H1 (cell line): ENCODE measurements at regions not wholly inside any gene's neighbourhood (a gene's known extent, or its start where the extent isn't known, plus 50 kb on each side); places are given as distances from the start of the nearest gene placed in this dataset.

Experiments used
- CTCF ChIA-PET: fragments of 300-600 bp; sonication (Branson Sonifier 250); formaldehyde crosslinking; loops from one replicate; lab custom pipeline; 2021; ENCODE audit not compliant: partially characterized antibody; lab: Charles Lee
- POLR2A ChIA-PET: fragments of 300-600 bp; sonication (Branson Sonifier 250); formaldehyde crosslinking; loops from one replicate; lab custom pipeline; 2021; ENCODE audit warnings: inconsistent platforms; ENCODE audit not compliant: partially characterized antibody; lab: Charles Lee
- DNase-seq, 2 experiments: peaks; one replicate each; pipeline versions ENCODE4 v3.0.0 to v3.0.0-alpha.2; 2010 to 2022; ENCODE audit warnings: low spot score in 2 of 2, low read depth in 1 of 2, mixed read lengths in 1 of 2
- FAIRE-seq: peaks from 2 replicates; lab custom pipeline; 2011; peaks lifted over from hg19 to GRCh38; lab: Jason Lieb, UNC
- H2AFZ ChIP-seq: 2 replicates; pipeline ENCODE4 v1.8.1; 2012; ENCODE audit warnings: low read length, inconsistent platforms
- H2AK5ac ChIP-seq: 2 replicates; pipeline ENCODE4 v1.6.1; 2013; ENCODE audit warnings: low read depth, low read length
- H2BK120ac ChIP-seq: replicated peaks from 2 replicates; pipeline ENCODE3; 2013; ENCODE audit warnings: low read depth, low read length, inconsistent platforms
- H2BK12ac ChIP-seq: 2 replicates; pipeline ENCODE4 v1.6.1; 2013; ENCODE audit warnings: low read depth, low read length
- H2BK15ac ChIP-seq: 2 replicates; pipeline ENCODE4 v1.6.1; 2013; ENCODE audit warnings: low read length
- H2BK20ac ChIP-seq: 2 replicates; pipeline ENCODE4 v1.6.1; 2013; ENCODE audit warnings: low read length
- H2BK5ac ChIP-seq: 2 replicates; pipeline ENCODE4 v1.6.1; 2013; ENCODE audit warnings: low read depth, low read length
- H3K14ac ChIP-seq: 2 replicates; pipeline ENCODE4 v1.6.1; 2013; ENCODE audit warnings: inconsistent platforms; ENCODE audit not compliant: insufficient read length
- H3K18ac ChIP-seq: 2 replicates; pipeline ENCODE4 v1.6.1; 2013; ENCODE audit warnings: low read length; ENCODE audit errors: extremely low read depth
- H3K23ac ChIP-seq: 2 replicates; pipeline ENCODE4 v1.6.1; 2013; ENCODE audit warnings: inconsistent platforms; ENCODE audit not compliant: insufficient read length
- H3K23me2 ChIP-seq: 2 replicates; pipeline ENCODE4 v1.6.1; 2013; ENCODE audit warnings: low read depth, low read length
- H3K27ac ChIP-seq: 2 replicates; pipeline ENCODE4 v1.6.1; 2011; ENCODE audit warnings: low read depth, low read length, inconsistent platforms
- H3K27me3 ChIP-seq, 4 experiments: replicated peaks in 1 of 4; 1 replicate in 1 of 4; 2 replicates in 3 of 4; pipeline versions ENCODE4 v1.6.1 to v1.8.1; 2011 to 2013; ENCODE audit warnings: low read length in 3 of 4, mild to moderate bottlenecking in 3 of 4, inconsistent platforms in 2 of 4, mixed read lengths in 2 of 4, moderate library complexity in 1 of 4; ENCODE audit not compliant: control insufficient read depth in 3 of 4, insufficient read depth in 3 of 4; ENCODE audit errors: extremely low read depth in 1 of 4
- H3K36me3 ChIP-seq, 4 experiments: 2 replicates each; pipeline versions ENCODE4 v1.6.1 to v1.8.1; 2011 to 2013; ENCODE audit warnings: mild to moderate bottlenecking in 4 of 4, low read length in 3 of 4, moderate library complexity in 2 of 4, control low read depth in 1 of 4, inconsistent platforms in 1 of 4; ENCODE audit not compliant: insufficient read depth in 4 of 4, control insufficient read depth in 2 of 4
- H3K4ac ChIP-seq: replicated peaks from 2 replicates; pipeline ENCODE3; 2013; ENCODE audit warnings: low read length, low read depth, mixed read lengths, inconsistent platforms; ENCODE audit not compliant: insufficient read length
- H3K4me1 ChIP-seq, 4 experiments: replicated peaks in 1 of 4; 1 replicate in 1 of 4; 2 replicates in 3 of 4; pipeline versions ENCODE4 v1.6.1 to v1.8.1; 2011 to 2013; ENCODE audit warnings: low read length in 3 of 4, inconsistent platforms in 2 of 4, mixed read lengths in 1 of 4; ENCODE audit not compliant: insufficient read depth in 4 of 4, control insufficient read depth in 3 of 4
- H3K4me2 ChIP-seq, 2 experiments: 2 replicates each; pipeline versions ENCODE4 v1.6.1 to v1.8.1; 2011 to 2013; ENCODE audit warnings: low read depth in 2 of 2, low read length in 2 of 2, control low read depth in 1 of 2, inconsistent platforms in 1 of 2, mild to moderate bottlenecking in 1 of 2; ENCODE audit not compliant: insufficient read depth in 1 of 2
- H3K4me3 ChIP-seq, 4 experiments: fragments of 200-600, 300-600 bp in 1 of 4; sonication (generic), shearing (Covaris generic), sonication (Bioruptor Twin) in 1 of 4; 2 replicates each; pipeline versions ENCODE4 v1.5.1 to v1.8.1; 2011 to 2016; ENCODE audit warnings: low read length in 4 of 4, low read depth in 3 of 4, control low read depth in 2 of 4, inconsistent platforms in 2 of 4, mild to moderate bottlenecking in 2 of 4, mixed read lengths in 1 of 4, moderate library complexity in 1 of 4; ENCODE audit not compliant: insufficient read depth in 2 of 4; ENCODE audit errors: extremely low read depth in 1 of 4
- H3K56ac ChIP-seq: replicated peaks from 2 replicates; pipeline ENCODE3; 2013; ENCODE audit warnings: low read depth, mild to moderate bottlenecking, mixed read lengths, low read length, inconsistent platforms; ENCODE audit not compliant: insufficient read length
- H3K79me1 ChIP-seq: 2 replicates; pipeline ENCODE4 v1.6.1; 2013; ENCODE audit warnings: low read depth, low read length, control low read depth
- H3K79me2 ChIP-seq, 2 experiments: 2 replicates each; pipeline versions ENCODE4 v1.6.1 to v1.8.1; 2012 to 2013; ENCODE audit warnings: low read length in 2 of 2, mild to moderate bottlenecking in 2 of 2, inconsistent platforms in 1 of 2; ENCODE audit not compliant: insufficient read depth in 2 of 2, control insufficient read depth in 1 of 2
- H3K9ac ChIP-seq, 4 experiments: replicated peaks in 1 of 4; 1 replicate in 1 of 4; 2 replicates in 3 of 4; pipeline versions ENCODE4 v1.6.1 to v1.8.1; 2011 to 2013; ENCODE audit warnings: low read depth in 3 of 4, low read length in 3 of 4, control low read depth in 2 of 4, mild to moderate bottlenecking in 2 of 4, moderate library complexity in 2 of 4, inconsistent platforms in 1 of 4; ENCODE audit errors: extremely low read depth in 1 of 4
- H3K9me3 ChIP-seq, 2 experiments: 2 replicates each; pipeline versions ENCODE4 v1.6.1 to v1.8.1; 2012 to 2013; ENCODE audit warnings: mild to moderate bottlenecking in 2 of 2, moderate library complexity in 2 of 2, control low read depth in 1 of 2, inconsistent platforms in 1 of 2, low read depth in 1 of 2, low read length in 1 of 2, mixed read lengths in 1 of 2; ENCODE audit not compliant: insufficient read depth in 2 of 2
- H4K20me1 ChIP-seq, 2 experiments: replicated peaks in 1 of 2; 2 replicates each; pipeline versions ENCODE3 to v1.8.1; 2011 to 2013; ENCODE audit warnings: inconsistent platforms in 2 of 2, low read length in 2 of 2, mild to moderate bottlenecking in 1 of 2; ENCODE audit not compliant: insufficient read depth in 2 of 2, control insufficient read depth in 1 of 2
- H4K5ac ChIP-seq: 2 replicates; pipeline ENCODE4 v1.6.1; 2013; ENCODE audit warnings: low read length, low read depth, mixed read lengths, inconsistent platforms; ENCODE audit not compliant: insufficient read length
- H4K8ac ChIP-seq: 2 replicates; pipeline ENCODE4 v1.8.0; 2013; ENCODE audit warnings: mild to moderate bottlenecking, moderate library complexity, low read length, inconsistent platforms; ENCODE audit not compliant: insufficient read depth; ENCODE audit errors: extremely low read depth
- H4K91ac ChIP-seq: replicated peaks from 2 replicates; pipeline ENCODE3; 2013; ENCODE audit warnings: low read length, mixed read lengths, inconsistent platforms; ENCODE audit not compliant: insufficient read length
- CBX8 ChIP-seq: fragments of 300-800, 300-1000 bp; sonication (generic); IDR thresholded peaks from 2 replicates; pipeline ENCODE4 v1.7.1; 2016; ENCODE audit warnings: low read depth, low read length, borderline replicate concordance
- KDM5A ChIP-seq: fragments of 200-600 bp; IDR thresholded peaks from 2 replicates; pipeline ENCODE4 v1.7.1; 2012; ENCODE audit warnings: mild to moderate bottlenecking, low read length, inconsistent platforms, mixed read lengths
- SIX5 ChIP-seq: IDR thresholded peaks from 2 replicates; pipeline ENCODE4 v1.6.1; 2011; ENCODE audit warnings: mild to moderate bottlenecking, low read depth, low read length
- TEAD4 ChIP-seq: IDR thresholded peaks from 2 replicates; pipeline ENCODE4 v1.6.1; 2012; ENCODE audit warnings: low read depth, low read length, inconsistent platforms, mixed read lengths
- WGBS, 2 experiments: shearing (Covaris generic) in 1 of 2; methylation state at CpG; one replicate each; pipeline versions ENCODE4 v1.1.6 to v1.1.7; 2013 to 2015; ENCODE audit warnings: low lambda C conversion rate in 2 of 2, mixed read lengths in 2 of 2, inconsistent platforms in 1 of 2, low coverage in 1 of 2, missing lambda C conversion rate in 1 of 2; ENCODE audit not compliant: insufficient replicate concordance in 2 of 2, insufficient coverage in 1 of 2, insufficient read length in 1 of 2; ENCODE audit errors: extremely low coverage in 1 of 2, missing lambda C conversion rate in 1 of 2; 5-methylcytosine and 5-hydroxymethylcytosine counted together

- TF ChIP-seq SIX5, result no peak
These were observed 582.8 kb downstream of the PDCD6IP start (continued) for GRCh38 chr3:34381243-34381642.

- H4K91ac ChIP-seq, result no peak overlapping the region
- no peak overlapping the region for H3K27ac ChIP-seq
- no peak overlapping the region for H2BK15ac ChIP-seq
- H2AK5ac ChIP-seq, result no peak overlapping the region
- H2BK120ac ChIP-seq, result no peak overlapping the region
- H3K27me3 ChIP-seq, result no peaks in the 10 kb centered on the region; a peak in 1 of 7 replicates
- no peak overlapping the region for H2AFZ ChIP-seq
- 97 to 100% methylated on average over 1 to 3 of the region's 3 CpGs for WGBS, 2 experiments
- no peak overlapping the region for H2BK20ac ChIP-seq
- FAIRE-seq (no peak), DNase-seq (no peak)
- H2BK5ac ChIP-seq, result no peak overlapping the region
- H3K23me2 ChIP-seq, result no peaks in the 10 kb centered on the region; the same call in 1 of the 2 replicates
- no peak overlapping the region for H3K4ac ChIP-seq
- H3K4me2 ChIP-seq, result no peak overlapping the region
- no peaks in the 10 kb centered on the region for H3K79me1 ChIP-seq
- no peak overlapping the region for H3K56ac ChIP-seq
- H2BK12ac ChIP-seq, result no peak overlapping the region
- H3K9ac ChIP-seq, result no peak overlapping the region
- H3K79me2 ChIP-seq, result no peaks in the 10 kb centered on the region
- no peaks in the 10 kb centered on the region for H4K20me1 ChIP-seq
- no peaks in the 10 kb centered on the region for H3K36me3 ChIP-seq
- no peaks in the 10 kb centered on the region for H3K9me3 ChIP-seq
- no peak overlapping the region for H3K4me3 ChIP-seq
- H3K23ac ChIP-seq, result no peak overlapping the region
- no peak overlapping the region for H4K8ac ChIP-seq
- no peak overlapping the region for H4K5ac ChIP-seq
- no peak for TF ChIP-seq TEAD4
- TF ChIP-seq KDM5A, result no peak
- no peak for TF ChIP-seq CBX8
- ChIA-PET POLR2A (no interaction called here), CTCF (no interaction called here)
- H3K18ac ChIP-seq, result no peak overlapping the region
- H3K14ac ChIP-seq, result no peak overlapping the region
- no peaks in the 10 kb centered on the region; a peak in 1 of 7 replicates for H3K4me1 ChIP-seq
These were observed 584.4 kb downstream of the PDCD6IP start for GRCh38 chr3:34382859-34383258.
